ENCODE measurements at regions not wholly inside any gene's neighbourhood (a gene's known extent, or its start where the extent isn't known, plus 50 kb on each side); places are given as distances from the start of the nearest gene placed in this dataset.

GRCh38 chr5:110072651-110073050, 382.9 kb downstream of the MAN2A1 start (continued):
- TF ChIP-seq CEBPB (IDR thresholded peaks at IDR 0.05; ENCODE audit: borderline replicate concordance in 1 of 2, low read depth in 2 of 2, low read length in 2 of 2) (no peak), NFYA (IDR thresholded peaks at IDR 0.05; ENCODE audit: borderline replicate concordance, low read depth, low read length) (no peak), CHD2 (IDR thresholded peaks at IDR 0.05; ENCODE audit: borderline replicate concordance, low read depth, low read length) (no peak), REST (IDR thresholded peaks at IDR 0.05; ENCODE audit: low read depth, low read length) (no peak), GABPA (IDR thresholded peaks at IDR 0.05; ENCODE audit: low read depth) (no peak), IRF4 (IDR thresholded peaks at IDR 0.05; ENCODE audit: low read depth, low read length) (no peak)

- SMC1A ChIA-PET (ENCODE audit: uncharacterized antibody, unreplicated experiment), result no interaction called here
- TF ChIP-seq ESRRA (IDR thresholded peaks at IDR 0.05; ENCODE audit: low read length), result no peak
- TF ChIP-seq BCL3 (IDR thresholded peaks at IDR 0.05; ENCODE audit: borderline replicate concordance, insufficient read depth, low read depth, low read length, poor library complexity, severe bottlenecking), result no peak
- no peak for TF ChIP-seq RELA (IDR thresholded peaks at IDR 0.05; ENCODE audit: borderline replicate concordance, partially characterized antibody)
- TF ChIP-seq CBX5 (IDR thresholded peaks at IDR 0.05; ENCODE audit: low read depth), result no peak
- TF ChIP-seq PRDM15 (CRISPR knock-in tag; IDR thresholded peaks at IDR 0.05), result no peak
- TF ChIP-seq NFYB (IDR thresholded peaks at IDR 0.05; ENCODE audit: insufficient read depth, low read depth, low read length), result no peak
These were observed 383.8 kb downstream of the MAN2A1 start for GRCh38 chr5:110073534-110073933.

More at GRCh38 chr5:110073534-110073933, 383.8 kb downstream of the MAN2A1 start:
- no peak overlapping the region for H2AFZ ChIP-seq (ENCODE audit: control insufficient read depth, low read depth, low read length)
- CTCF ChIA-PET, result no interaction called here
- intact Hi-C loops (cut with micrococcal nuclease; ENCODE audit: unreplicated experiment) (no loop called here), in situ Hi-C loops (cut with MboI) (no loop called here)
- H4K20me1 ChIP-seq (ENCODE audit: control insufficient read depth, insufficient read depth), result no peaks in the 10 kb centered on the region
- H3K27ac ChIP-seq (ENCODE audit: control insufficient read depth, insufficient read depth), result no peak overlapping the region
- H3K79me2 ChIP-seq (ENCODE audit: control insufficient read depth, insufficient read depth, low read length), result no peaks in the 10 kb centered on the region
- no peaks in the 10 kb centered on the region for H3K9me3 ChIP-seq (replicated peaks; ENCODE audit: control insufficient read depth, insufficient read depth, low read length)
- POLR2A ChIA-PET, result interaction anchor here (0.7 kb wide), 1 partner anchor 500 kb away, joined by 4 read pairs; no protein-coding TSS in a partner anchor
- ATAC-seq (no peak), FAIRE-seq (no peak), DNase-seq (ENCODE audit: low read depth, low spot score) (no peak)
- H3K27me3 ChIP-seq (replicated peaks in 1 of 2; ENCODE audit: control insufficient read depth in 2 of 2, insufficient read depth in 2 of 2, low read length in 1 of 2), result no peaks in the 10 kb centered on the region; a peak in 1 of 4 replicates
- no peak overlapping the region for H3K4me3 ChIP-seq
- no peak overlapping the region for H3K9ac ChIP-seq (ENCODE audit: control insufficient read depth, insufficient read depth, low read length)
- no peaks in the 10 kb centered on the region for H3K4me1 ChIP-seq (ENCODE audit: control insufficient read depth, insufficient read depth, low read length)
- WGBS (ENCODE audit: insufficient coverage, insufficient replicate concordance, low lambda C conversion rate, missing lambda C conversion rate), result 0% methylated on average over 2 of the region's 2 CpGs
- no peaks in the 10 kb centered on the region for H3K36me3 ChIP-seq (ENCODE audit: control insufficient read depth in 2 of 2, insufficient read depth in 2 of 2, low read length in 1 of 2)
- H3K4me2 ChIP-seq (ENCODE audit: control insufficient read depth, insufficient read depth), result no peak overlapping the region
- BruUV-seq (replicated peaks), result no TSS peak
- RAD21 ChIA-PET (ENCODE audit: unreplicated experiment), result no interaction called here

Data from GM12878 (cell line).